Glomerular endothelial cell (primary cell): ENCODE measurements at regions not wholly inside any gene's neighbourhood (a gene's known extent, or its start where the extent isn't known, plus 50 kb on each side); places are given as distances from the start of the nearest gene placed in this dataset.
"Not testable (repeated sequence)": the region's sequence is repeated elsewhere in the genome, so short reads cannot be mapped to it uniquely, and the experiment has no call there.

Source experiments
- DNase-seq: peaks from one replicate; pipeline ENCODE4 v3.0.0-alpha.2; 2011; ENCODE audit warnings: low read depth, low spot score; ENCODE audit errors: extremely low read depth

DNA sequence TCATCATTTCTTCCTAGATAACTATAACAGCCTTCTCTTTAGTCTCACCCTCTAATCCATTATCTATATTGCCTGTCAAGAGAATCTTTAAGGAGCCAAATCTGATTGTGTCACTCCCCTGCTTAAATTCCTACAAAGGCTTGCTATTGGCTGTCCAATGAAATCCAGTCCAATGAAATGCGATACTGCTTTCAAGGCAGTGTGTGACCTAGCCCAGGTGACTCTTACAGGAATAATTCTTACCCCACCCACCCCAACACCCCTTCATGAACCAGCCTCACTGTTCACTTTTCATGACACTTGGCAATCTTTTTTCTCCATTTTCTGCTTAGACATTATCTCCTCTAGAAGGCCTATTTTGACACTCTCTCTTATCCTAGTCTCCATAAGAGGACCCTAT is 163.3 kb upstream of the MARCKS start:
- DNase-seq, result no peak

DNA sequence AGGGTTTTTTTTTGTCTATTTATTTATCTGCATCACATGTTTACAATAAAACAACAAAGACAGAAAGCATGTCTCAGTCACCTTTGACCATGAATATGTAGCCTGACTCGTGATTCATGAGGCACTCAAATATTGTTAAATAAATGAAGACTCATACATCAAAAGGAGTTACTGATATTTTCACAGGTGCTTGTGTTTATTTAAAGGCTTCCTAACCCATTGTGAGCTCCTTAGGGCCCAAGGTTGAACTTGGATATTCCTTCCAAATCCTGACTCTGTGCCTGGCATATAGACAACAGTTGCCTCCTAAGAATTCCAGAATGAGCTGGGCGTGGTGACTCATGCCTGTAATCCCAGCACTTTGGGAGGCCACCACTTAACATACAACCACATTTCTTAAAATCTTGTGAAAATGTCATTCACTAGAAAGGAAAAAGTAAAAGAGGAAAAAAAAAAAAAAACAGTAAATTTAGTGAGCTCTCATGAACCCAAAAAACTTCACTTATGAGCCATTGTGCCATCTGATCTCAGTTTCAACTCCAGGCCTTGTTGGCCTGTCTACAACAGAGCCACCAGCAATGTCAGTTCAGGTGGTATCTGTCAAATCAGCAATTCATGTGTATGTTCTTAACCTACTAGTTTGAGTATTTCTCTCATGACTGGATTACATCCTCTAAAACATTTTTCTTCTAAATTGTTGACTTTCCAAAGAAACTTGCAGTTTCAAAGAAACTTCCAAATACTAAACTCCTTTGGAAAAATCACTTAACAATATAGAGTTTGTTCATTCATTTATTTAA is 162.7 kb upstream of the MARCKS start:
- no peak for DNase-seq

DNA sequence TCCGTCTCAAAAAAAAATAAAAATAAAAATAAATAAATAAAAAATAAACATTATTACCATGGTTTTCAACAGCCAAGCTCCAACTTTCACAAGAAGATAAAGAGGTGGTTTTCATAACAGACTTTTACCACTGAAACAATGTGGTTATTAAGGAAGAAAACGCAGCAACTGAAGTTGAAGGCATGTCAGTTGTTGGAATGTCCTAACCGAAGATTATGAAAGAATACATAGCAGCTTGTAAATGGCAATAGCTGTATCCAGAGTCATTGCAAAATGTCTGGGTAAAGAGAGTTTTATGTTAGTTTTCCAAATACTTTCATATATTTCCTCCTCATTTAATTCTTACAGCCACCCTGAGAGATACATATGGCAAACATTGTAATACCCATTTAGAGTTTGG is 161.6 kb upstream of the MARCKS start:
- DNase-seq, result no peak

DNA sequence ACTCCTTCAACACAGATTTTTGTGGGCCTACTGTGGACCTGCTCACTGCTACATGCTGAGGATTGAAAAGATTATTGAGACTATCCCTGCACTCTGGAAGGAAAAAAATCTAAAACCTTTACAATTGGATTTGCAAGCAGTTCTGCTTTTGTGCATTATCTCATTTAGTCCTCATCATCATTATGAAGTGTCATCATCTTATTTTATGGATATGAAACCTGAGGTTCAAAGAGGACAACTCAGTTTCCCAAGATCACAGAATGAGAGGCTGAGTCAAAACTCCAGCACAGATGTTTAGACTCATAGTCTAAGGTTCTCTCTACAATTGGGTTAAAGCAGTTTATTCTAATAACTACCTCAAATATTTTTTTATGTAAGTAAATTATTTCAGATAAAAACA is 160.2 kb upstream of the MARCKS start:
- DNase-seq, result no peak

DNA sequence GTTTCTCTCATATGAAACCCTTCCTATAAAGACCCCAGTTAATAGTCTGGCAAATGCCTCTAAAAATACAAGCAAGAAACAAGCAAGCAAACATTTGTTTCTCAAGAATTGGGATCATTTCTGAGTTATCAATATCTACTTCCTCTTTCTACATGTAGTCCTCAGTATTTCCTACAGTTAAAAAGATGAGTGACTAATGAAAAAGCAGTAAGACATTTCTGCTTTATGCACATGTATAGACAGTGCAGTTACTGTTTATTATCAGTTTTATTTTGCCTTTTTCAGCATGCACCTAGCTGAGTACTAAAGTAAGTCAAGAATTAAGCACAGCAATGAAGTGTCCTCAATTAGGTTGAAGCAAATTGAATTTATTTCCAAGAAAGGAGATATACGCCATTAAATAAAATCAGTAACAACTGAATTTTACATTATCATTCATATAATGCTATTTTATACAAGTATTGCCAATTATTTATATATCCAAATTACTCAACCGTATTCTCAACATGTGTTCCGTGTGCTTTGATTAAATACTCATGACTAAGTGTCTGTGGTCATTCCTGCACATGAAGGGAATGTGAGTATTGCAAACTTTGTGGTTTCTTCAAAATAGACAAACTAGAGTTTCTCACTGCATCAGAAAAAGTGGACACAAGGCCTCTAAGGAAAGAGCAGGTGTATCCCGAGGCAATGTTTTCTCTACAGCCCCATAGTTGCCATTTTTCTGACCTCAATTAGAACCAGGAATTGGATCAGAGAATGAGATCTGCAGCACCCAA is 159.3 kb upstream of the MARCKS start:
- DNase-seq, result no peak

DNA sequence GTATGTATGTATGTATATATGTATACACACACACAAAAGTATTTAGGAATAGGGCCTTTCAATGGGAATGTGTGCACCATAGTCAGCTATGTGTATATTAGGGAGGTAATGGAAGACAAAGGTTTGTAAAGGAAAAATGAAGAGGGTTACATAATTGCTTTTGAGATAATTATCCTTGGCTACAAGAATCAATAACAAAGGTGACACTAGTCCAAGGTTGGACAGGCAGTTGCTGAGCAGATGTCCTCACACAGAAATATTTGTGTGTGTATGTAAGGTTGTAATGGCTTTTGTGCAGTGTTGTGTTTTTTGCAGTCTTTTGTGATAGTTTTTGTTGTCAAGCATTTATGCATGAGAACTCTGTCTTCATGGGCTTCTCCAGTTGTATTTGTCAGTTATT is 157.9 kb upstream of the MARCKS start:
- no peak for DNase-seq

DNA sequence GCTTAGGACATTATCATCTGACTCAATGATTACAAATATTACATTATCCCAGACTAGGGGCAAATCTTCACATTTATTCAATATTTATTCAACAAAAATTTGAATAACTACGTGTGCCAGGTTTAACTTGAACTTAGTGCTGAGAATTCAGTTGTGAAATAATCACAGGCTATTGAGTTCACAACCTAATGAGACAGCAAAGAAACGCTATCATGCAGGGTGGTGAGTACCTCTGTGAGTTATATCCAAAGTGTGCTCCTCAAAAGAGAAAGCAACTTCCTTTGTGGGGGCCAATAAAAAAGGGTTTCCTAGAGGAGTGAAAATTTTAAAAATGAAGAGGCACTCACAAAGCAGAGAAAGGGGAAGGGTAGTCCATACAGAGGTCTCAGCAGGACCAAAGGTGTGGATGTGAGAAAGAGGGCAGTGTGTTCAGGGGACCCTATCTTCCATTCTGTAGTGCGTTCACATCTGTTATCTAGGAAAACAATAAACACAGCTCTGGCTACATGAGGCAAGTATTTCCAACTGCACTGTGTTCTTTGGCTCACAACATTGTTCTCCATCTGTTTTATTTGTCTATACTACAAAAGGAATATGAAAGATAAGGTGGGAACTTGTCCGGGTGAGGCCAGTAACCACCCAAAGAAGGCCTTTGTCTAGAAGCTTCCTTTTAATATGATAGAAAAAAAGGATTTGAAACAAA is 155.4 kb upstream of the MARCKS start:
- no peak for DNase-seq

DNA sequence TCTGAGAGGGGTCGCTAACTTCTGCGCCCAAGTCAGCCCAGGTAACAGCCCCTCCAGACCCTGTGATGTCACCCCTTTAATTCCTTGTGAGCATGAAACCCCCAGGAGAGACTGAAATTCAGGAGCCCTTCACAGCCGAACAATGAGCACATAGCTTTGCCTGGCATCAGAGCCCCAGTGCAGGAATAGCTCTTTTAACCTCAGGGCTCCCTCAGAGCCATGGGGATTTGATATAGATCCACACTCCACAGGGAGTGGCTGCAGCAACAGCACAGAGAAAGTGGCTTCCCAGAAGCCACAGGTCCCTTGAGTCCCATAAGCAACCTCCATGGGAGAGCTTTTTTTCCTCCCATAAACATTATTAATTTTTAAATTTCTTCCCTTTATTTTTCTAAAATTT is 150.0 kb upstream of the MARCKS start:
- DNase-seq, result no peak

DNA sequence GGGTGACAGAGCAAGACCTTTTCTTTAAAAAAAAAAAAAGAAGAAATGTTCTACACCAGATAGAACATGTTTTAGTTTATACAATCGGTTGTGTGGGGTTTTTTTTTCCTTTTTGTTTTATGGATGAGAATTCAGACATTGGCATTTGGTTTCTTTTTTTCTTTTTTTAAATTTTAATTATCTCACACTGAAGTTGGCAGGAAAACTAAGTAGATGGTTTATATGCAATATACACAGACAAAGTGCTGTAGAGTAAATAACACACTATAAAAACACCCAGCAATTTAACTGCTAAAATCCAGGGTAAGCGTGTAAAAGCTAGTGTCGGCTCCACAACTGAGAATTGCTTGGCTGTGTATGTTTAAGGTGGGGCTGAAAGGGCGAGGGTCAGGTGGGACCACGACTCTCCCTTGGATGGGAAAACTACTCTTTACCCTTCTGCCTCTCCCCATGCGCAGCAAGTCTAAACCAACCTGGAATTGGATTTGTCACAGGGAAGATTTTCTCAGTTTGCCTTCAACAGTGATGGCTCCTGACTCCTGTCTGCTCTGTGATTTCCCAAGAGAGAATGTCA is 147.1 kb upstream of the MARCKS start:
- no peak for DNase-seq

DNA sequence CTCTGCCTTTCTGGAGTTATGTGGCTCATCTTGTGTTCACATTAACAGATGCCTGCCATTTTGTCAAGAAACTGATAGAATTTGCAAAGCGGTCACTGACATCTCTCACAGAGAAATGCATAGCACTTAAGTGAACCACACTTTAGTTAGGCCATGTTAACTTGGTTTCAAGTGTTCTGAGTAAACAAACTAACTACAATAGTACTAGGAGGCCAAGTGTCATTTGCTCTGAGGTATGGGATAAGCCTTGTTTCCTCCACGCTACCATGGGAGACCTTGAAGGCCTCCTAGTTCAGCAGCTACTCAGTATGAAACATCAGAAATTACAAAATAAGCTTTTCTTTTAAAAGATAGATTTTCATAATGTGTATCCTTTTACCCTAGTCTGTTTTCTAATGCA is 143.5 kb upstream of the MARCKS start:
- DNase-seq, result no peak

DNA sequence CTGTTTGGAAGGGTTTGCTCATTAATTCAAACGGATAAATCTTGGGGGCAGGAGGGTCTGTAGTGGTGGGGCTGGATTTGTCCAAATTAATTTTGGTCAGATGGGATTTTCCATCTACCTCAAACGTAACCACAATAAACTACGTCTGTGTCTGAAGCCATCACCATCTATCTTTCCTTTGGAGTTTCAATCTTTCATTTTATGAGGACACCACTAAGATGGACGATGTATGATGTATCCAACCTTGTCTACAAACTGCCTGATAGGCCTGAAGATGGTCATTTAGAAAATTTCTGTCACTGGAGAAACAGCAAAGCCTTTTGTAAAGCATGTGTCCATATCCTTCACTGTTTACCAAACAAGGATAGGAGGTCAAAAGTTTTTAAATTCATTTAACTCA is 138.6 kb upstream of the MARCKS start:
- DNase-seq, result no peak

DNA sequence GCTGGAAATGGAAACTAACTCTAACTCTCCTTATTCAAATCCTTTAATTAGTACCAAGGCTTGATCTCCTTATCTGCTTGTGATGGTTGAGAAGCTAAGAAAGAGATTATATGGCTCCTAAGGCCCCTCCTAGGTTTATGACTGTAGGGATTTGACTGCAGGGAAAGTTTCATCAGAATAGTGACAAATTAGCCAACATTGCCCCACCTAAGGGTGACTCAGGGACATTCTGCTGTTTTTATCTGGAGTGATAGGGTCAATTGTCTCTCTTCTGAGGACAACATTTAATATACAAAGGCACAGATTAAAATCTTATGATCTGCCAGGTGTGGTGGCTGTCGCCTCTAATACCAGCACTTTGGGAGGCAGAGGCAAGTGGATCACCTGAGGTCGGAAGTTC is 138.1 kb upstream of the MARCKS start:
- DNase-seq, result no peak

DNA sequence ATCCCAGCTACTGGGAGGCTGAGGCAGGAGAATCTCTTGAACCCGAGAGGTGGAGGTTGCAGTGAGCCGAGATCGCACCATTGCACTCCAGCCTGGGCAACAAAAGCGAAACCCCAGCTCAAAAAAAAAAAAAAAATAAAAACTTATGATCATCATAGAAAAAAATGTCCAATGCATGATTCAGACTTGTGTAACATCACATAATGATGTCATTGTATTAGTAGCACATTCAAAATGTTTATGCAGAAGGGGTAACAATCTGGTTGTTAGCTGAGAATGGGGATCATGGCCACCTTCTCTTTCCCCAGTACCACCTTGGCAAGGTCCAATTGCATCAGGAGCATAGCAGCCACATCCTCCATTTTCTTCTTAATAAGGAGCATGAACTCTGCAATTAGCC is 137.6 kb upstream of the MARCKS start:
- no peak for DNase-seq

DNA sequence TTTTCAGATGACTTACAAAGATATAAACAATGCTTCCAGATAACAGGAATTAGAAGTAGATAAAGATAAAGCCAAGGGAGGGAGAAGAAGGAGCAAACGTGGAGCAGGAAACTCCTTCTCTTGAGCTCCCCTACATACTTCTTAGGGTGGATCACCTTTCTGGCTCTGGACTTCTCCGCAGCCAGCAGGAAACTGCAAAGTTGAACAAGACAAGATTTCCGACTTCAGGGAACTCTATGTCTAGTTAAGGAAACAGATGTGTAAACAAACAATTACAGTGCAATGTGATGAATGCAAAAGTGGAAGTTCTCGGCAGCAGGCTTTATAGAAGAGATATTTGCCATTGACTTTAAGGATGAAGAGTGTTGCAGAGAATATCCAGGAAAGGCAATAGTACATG is 134.0 kb upstream of the MARCKS start:
- DNase-seq, result peak; percentile 57

DNA sequence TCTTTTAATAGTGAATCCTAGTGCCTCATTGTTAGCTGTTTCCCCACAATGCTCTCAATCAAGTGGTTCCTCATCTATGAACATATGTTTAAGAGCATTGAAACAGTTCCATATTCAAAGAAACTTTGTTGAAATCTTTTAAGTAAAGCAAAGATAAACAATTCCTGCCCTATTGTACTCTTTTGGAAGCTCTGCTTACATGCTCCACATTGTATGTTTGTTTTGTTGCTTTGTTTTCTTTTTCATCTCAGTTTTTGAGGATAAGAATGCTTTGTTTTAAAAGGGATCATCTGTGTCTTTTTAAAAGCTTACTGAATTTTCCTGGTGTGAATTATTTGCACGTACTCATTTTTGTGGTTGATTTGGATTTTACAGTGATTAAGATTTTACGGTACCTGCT is 132.2 kb upstream of the MARCKS start:
- DNase-seq, result not testable (repeated sequence)

DNA sequence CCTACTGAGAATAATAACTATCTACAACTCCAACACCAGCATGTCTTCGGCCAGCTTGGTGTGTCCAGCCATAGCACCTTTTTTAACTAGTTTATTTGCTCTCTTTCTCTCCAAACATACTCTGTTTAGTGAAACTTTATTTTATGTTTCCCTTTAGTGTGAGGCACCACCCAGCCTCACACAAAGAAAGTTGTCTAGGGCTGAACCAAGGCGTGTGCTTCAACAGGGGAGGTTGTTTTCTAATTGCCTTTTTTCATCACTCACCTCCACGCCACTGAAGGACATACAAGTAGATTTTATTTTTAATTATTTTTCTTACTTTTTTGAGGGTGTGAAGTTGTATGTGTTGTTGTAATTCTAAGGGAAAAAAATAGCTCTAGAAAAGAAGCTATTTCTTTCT is 125.6 kb upstream of the MARCKS start:
- no peak for DNase-seq

DNA sequence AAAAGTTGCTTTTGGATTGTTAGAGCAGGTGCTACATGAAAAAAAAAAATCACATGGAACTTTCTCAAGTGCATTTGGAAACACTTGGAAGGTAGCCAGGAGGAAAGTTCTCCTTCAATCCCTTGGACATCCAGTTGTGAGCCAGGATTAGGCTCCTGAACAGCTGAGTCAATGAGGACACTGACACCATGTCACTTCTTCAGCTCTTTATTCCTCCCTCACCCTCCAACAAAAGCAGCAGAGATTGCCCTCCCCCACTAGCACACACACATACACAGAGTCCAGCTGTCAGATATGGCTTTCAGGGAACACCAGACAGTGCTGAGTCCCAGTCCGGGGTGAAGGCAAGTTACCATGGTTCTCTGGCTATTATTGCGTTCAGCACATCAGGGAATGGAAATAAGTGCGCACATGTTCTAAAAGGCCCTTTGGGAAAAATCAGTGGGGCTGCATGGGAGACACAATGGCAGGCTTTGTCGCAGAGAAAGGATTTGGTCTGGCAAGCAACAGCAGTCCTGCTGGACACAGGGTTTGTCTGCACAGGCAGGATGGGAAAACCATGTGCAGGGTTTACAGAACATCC is 124.7 kb upstream of the MARCKS start:
- DNase-seq, result no peak

DNA sequence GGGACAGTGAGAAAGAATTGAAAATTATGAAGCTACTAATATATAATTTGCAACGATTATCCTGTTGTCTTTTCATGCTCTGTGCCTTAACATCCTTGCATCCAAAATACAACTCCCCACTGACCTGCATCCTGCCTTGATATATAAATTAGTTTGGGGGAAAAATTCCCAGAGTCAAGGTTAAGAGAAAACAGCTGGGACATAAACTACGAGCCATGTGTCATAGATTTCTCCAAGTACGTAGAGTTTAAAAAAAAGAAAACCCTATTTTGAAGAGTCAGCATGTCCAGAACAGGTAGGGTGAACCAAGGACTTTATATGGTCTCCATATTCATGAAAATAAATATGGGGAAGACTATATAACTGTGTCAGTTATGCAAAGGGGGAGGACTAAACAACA is 123.8 kb upstream of the MARCKS start:
- DNase-seq, result no peak

DNA sequence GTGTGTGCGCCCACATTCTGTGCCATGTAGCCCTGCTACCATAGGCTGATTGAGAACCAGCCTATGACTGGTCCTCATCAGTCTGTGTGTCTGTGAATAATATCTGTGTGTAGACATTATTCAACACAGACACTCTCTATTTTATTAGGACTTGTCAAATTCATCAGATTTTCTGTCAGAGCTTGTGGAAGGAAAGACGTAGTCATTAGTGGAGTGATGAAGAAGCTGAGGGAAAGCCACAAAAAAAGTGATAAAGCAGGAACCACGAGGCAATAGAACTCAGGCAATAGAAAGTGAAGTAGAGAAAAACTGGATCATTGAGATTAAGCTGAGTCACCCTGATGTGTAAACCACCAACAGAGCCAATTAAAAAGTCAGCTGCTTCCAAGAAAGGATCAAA is 122.2 kb upstream of the MARCKS start:
- no peak for DNase-seq

DNA sequence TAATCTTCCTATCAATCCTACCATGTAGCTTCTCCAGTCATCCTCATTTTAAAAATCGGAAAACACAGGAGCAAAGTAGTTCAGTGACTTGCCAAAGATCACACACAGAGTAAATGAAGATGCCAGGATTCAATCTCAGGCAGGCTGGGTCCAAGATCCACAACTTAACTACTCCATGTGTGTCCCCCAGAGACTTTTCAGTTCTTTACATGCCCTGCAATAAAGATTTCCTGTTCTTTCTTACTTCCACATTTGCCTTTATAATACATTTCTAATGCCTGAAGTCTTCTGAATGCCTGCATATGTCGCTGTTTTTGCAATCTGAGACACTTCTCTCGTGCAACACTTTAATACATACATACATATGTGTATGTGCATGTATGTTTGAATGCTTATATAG is 121.7 kb upstream of the MARCKS start:
- no peak for DNase-seq

DNA sequence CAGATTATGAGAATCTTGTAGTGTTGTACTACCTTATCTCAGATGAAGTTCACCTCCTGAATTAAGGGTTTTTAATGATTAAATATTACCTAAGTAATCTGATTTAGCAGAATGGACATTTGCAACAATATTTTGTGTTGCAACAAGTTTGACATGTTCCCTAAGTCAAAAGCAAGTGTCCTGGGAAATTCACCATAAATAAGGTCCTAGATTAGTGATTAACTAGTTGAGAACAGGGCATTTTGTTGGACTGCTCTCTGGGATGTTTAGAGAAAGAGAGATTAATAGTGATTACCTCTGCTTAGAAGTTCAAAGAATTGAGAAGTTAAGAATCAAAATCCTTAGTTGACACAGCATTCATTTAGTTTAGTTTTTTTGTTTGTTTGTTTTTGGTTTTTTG is 120.2 kb upstream of the MARCKS start:
- DNase-seq, result no peak
